Endothelial cell of umbilical vein (primary cell): ENCODE measurements at regions not wholly inside any gene's neighbourhood (a gene's known extent, or its start where the extent isn't known, plus 50 kb on each side); places are given as distances from the start of the nearest gene placed in this dataset.

ENCODE experiments used
- CTCF ChIP-seq, 2 donors: IDR thresholded peaks; 1 replicate in 1 of 2; 2 replicates in 1 of 2; pipeline ENCODE4 v1.5.1; 2011; ENCODE audit warnings: low read length in 2 of 2, mild to moderate bottlenecking in 2 of 2, moderate library complexity in 2 of 2, control low read depth in 1 of 2, inconsistent platforms in 1 of 2, low read depth in 1 of 2; ENCODE audit not compliant: insufficient read depth in 1 of 2; ENCODE audit errors: extremely low read depth in 1 of 2
- EZH2 ChIP-seq: IDR thresholded peaks from 2 replicates; pipeline ENCODE4 v1.6.1; 2012; ENCODE audit warnings: borderline replicate concordance, low read depth, mild to moderate bottlenecking, moderate library complexity, low read length, inconsistent platforms; ENCODE audit not compliant: severe bottlenecking
- MAX ChIP-seq: IDR thresholded peaks from 2 replicates; pipeline ENCODE4 v1.6.1; 2011; ENCODE audit not compliant: insufficient read depth, insufficient read length
- MYC ChIP-seq: IDR thresholded peaks from one replicate; pipeline ENCODE4 v1.6.1; 2011; ENCODE audit warnings: mild to moderate bottlenecking, low read depth, low read length
- POLR2A ChIP-seq: IDR thresholded peaks from 2 replicates; pipeline ENCODE4 v1.6.1; 2012; ENCODE audit warnings: low read depth, mild to moderate bottlenecking, control low read depth, low read length
- POLR2AphosphoS5 ChIP-seq: IDR thresholded peaks from 2 replicates; pipeline ENCODE4 v1.6.1; 2012; ENCODE audit warnings: low read depth, mild to moderate bottlenecking, control low read depth, low read length, moderate library complexity; ENCODE audit not compliant: insufficient read depth

- TF ChIP-seq MAX (no peak), EZH2 (no peak), CTCF (IDR thresholded peaks at IDR 0.05; ENCODE audit: extremely low read depth in 1 of 2, insufficient read depth in 1 of 2, low read depth in 1 of 2, low read length in 2 of 2) (no peak), POLR2AphosphoS5 (no peak), MYC (no peak), POLR2A (no peak)
Observed at GRCh38 chr2:146754606-146755005, 1090.2 kb upstream of the ACVR2A start.
